HepG2 (cell line): ENCODE measurements at regions not wholly inside any gene's neighbourhood (a gene's known extent, or its start where the extent isn't known, plus 50 kb on each side); places are given as distances from the start of the nearest gene placed in this dataset.

Experiments used
- AKNA ChIP-seq: sonication (generic); formaldehyde crosslinking; IDR thresholded peaks from 2 replicates; pipeline ENCODE4 v1.4.0; 2020; ENCODE audit warnings: missing genetic modification reagents, borderline replicate concordance
- ATF6 ChIP-seq: sonication (generic); formaldehyde crosslinking; conservative IDR thresholded peaks from 2 replicates; pipeline ENCODE4 v1.4.0; 2020; ENCODE audit warnings: missing genetic modification reagents
- DBP ChIP-seq: sonication (generic); formaldehyde crosslinking; IDR thresholded peaks from 2 replicates; pipeline ENCODE4 v1.4.0; 2020; ENCODE audit warnings: missing genetic modification reagents; ENCODE audit errors: not compliant biosample characterization
- FOXO4 ChIP-seq: sonication (generic); formaldehyde crosslinking; conservative IDR thresholded peaks from 2 replicates; pipeline ENCODE4 v1.8.1; 2023; ENCODE audit warnings: missing genetic modification reagents
- NCOR1 ChIP-seq: fragments of 200-600 bp; sonication (generic); IDR thresholded peaks from 2 replicates; pipeline ENCODE4 v1.7.0; 2017; ENCODE audit warnings: antibody characterized with exemption, low read length, borderline replicate concordance
- NR0B2 ChIP-seq: sonication (generic); formaldehyde crosslinking; IDR thresholded peaks from 2 replicates; pipeline ENCODE4 v1.4.0; 2020; ENCODE audit warnings: mild to moderate bottlenecking, missing genetic modification reagents

GRCh38 chr2:41847744-41848441 is 199.9 kb upstream of the PKDCC start (continued):
- TF ChIP-seq AKNA (CRISPR knock-in tag) (no peak), ATF6 (no peak), NR0B2 (no peak), DBP (CRISPR knock-in tag) (no peak), NCOR1 (peak; percentile 97), FOXO4 (CRISPR knock-in tag) (0 out of 2 replicates have a peak, but pooled peaks have one; percentile 35)
